Left lung (tissue), 4 donors: ENCODE measurements at regions not wholly inside any gene's neighbourhood (a gene's known extent, or its start where the extent isn't known, plus 50 kb on each side); places are given as distances from the start of the nearest gene placed in this dataset.

Source experiments
- ATAC-seq: fragments of 200-7000 bp; cut with Tn5 transposase; one replicate; pipeline ENCODE4 v1.9.1; 2020; ENCODE audit warnings: moderate library complexity
- DNase-seq, 4 donors: peaks; one replicate each; pipeline ENCODE4 v3.0.0-alpha.2; 2013 to 2020
- H3K27ac ChIP-seq, 2 donors: fragments of 200-600 bp; sonication (generic) in 1 of 2; one replicate each; pipeline versions ENCODE4 v1.5.0 to v1.8.0; 2020 to 2021
- H3K27me3 ChIP-seq, 2 donors: fragments of 200-600 bp; sonication (generic) in 1 of 2; one replicate each; pipeline versions ENCODE4 v1.5.0 to v1.8.0; 2020 to 2021
- H3K36me3 ChIP-seq, 2 donors: fragments of 200-600 bp; sonication (generic) in 1 of 2; one replicate each; pipeline versions ENCODE4 v1.5.0 to v1.8.0; 2020 to 2021
- H3K4me1 ChIP-seq, 2 donors: fragments of 200-600 bp; one replicate each; pipeline ENCODE4 v1.8.0; 2021
- H3K4me3 ChIP-seq, 2 donors: fragments of 200-600 bp; sonication (generic) in 1 of 2; one replicate each; pipeline versions ENCODE4 v1.5.0 to v1.8.0; 2020 to 2021; ENCODE audit warnings: mild to moderate bottlenecking in 1 of 2
- H3K9me3 ChIP-seq, 2 donors: fragments of 200-600 bp; sonication (generic) in 1 of 2; one replicate each; pipeline versions ENCODE4 v1.5.0 to v1.8.0; 2020 to 2021
- intact Hi-C, 2 donors: fragments of 100-400 bp; cut with DNase I; formaldehyde crosslinking; loops; one replicate each; pipeline versions ENCODE4 v1.11.2 to v1.14.2; 2022
- TF ChIP-seq, protein P1 (sequence below), 2 donors: fragments of 200-600 bp; sonication (generic) in 1 of 2; IDR thresholded peaks; one replicate each; pipeline versions ENCODE4 v1.5.0 to v1.8.0; 2021; ENCODE audit warnings: antibody characterized with exemption in 2 of 2
- donor health status: DM: no; HTN: yes; CAD: no.
- donor health status: DM: no; HTN: no; CAD: no.

DNA sequence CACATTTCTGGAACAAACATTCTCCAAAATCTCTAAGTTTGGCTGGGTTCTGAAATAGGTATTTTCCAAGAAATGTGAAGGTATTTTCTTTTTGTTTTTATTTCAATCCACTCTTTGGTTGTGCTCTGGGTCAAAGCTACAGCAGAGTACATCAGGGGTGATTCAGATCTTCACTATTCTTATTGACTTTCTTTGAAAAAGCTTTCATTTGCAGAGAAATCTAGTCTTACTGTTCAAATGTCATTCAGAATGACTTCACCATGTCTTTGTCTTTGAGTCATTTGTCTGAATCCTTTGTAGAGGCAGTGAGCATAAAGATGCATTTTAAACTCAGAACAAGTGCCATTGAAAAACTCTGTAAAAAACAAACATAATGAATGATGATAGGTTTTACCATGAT, 547.2 kb upstream of the ADGRL3 start:
- intact Hi-C loops: no loop called here
- ATAC-seq (no peak), DNase-seq (no peak)
- Histone ChIP-seq H3K4me3 (no peak overlapping the region), H3K4me1 (no peaks in the 10 kb centered on the region), H3K36me3 (no peaks in the 10 kb centered on the region), H3K27ac (no peak overlapping the region), H3K9me3 (no peaks in the 10 kb centered on the region), H3K27me3 (no peaks in the 10 kb centered on the region)
- TF ChIP-seq, protein P1, sequence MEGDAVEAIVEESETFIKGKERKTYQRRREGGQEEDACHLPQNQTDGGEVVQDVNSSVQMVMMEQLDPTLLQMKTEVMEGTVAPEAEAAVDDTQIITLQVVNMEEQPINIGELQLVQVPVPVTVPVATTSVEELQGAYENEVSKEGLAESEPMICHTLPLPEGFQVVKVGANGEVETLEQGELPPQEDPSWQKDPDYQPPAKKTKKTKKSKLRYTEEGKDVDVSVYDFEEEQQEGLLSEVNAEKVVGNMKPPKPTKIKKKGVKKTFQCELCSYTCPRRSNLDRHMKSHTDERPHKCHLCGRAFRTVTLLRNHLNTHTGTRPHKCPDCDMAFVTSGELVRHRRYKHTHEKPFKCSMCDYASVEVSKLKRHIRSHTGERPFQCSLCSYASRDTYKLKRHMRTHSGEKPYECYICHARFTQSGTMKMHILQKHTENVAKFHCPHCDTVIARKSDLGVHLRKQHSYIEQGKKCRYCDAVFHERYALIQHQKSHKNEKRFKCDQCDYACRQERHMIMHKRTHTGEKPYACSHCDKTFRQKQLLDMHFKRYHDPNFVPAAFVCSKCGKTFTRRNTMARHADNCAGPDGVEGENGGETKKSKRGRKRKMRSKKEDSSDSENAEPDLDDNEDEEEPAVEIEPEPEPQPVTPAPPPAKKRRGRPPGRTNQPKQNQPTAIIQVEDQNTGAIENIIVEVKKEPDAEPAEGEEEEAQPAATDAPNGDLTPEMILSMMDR (IDR thresholded peaks at IDR 0.05): no peak

- TF ChIP-seq, protein P1 (IDR thresholded peaks at IDR 0.05): no peak
- no peak overlapping the region for H3K27ac ChIP-seq
- no peak for ATAC-seq
- no peaks in the 10 kb centered on the region for H3K4me1 ChIP-seq
- no peak overlapping the region for H3K4me3 ChIP-seq
- intact Hi-C loops: no loop called here
- no peaks in the 10 kb centered on the region for H3K27me3 ChIP-seq
- no peaks in the 10 kb centered on the region for H3K9me3 ChIP-seq
- no peak for DNase-seq
- no peaks in the 10 kb centered on the region for H3K36me3 ChIP-seq
These were observed 544.8 kb upstream of the ADGRL3 start for GRCh38 chr4:60655356-60655755.

- DNase-seq: no peak
- H3K36me3 ChIP-seq: no peaks in the 10 kb centered on the region
- TF ChIP-seq, protein P1 (IDR thresholded peaks at IDR 0.05): no peak
- H3K9me3 ChIP-seq: no peaks in the 10 kb centered on the region
- no peaks in the 10 kb centered on the region for H3K27me3 ChIP-seq
- no peaks in the 10 kb centered on the region for H3K4me1 ChIP-seq
- H3K4me3 ChIP-seq: no peak overlapping the region
- ATAC-seq: no peak
- intact Hi-C loops: no loop called here
- H3K27ac ChIP-seq: no peak overlapping the region
These were observed 544.0 kb upstream of the ADGRL3 start for GRCh38 chr4:60656171-60656570.

DNA sequence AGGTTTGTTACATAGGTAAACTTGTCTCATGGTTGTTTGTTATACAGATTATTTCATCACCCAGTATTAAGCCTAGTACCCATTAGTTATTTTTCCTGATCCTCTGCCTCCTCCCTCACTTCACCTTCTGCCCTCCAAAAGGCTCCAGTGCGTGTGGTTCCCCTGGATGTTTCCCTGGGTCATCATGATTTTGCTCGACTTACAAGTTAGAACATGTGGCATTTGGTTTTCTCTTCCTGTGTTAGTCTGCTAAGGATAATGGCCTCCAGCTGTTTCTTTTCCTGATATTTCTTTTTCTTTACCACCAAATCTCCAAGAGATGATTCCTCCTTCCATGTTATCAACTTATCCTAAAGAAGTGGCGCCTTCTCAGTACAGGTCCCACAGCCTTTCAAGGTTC, 543.1 kb upstream of the ADGRL3 start:
- Histone ChIP-seq H3K27me3 (no peaks in the 10 kb centered on the region), H3K4me1 (no peaks in the 10 kb centered on the region), H3K36me3 (no peaks in the 10 kb centered on the region), H3K27ac (no peak overlapping the region), H3K9me3 (no peaks in the 10 kb centered on the region), H3K4me3 (no peak overlapping the region)
- DNase-seq (no peak), ATAC-seq (no peak)
- intact Hi-C loops: no loop called here
- TF ChIP-seq, protein P1 (IDR thresholded peaks at IDR 0.05): no peak

DNA sequence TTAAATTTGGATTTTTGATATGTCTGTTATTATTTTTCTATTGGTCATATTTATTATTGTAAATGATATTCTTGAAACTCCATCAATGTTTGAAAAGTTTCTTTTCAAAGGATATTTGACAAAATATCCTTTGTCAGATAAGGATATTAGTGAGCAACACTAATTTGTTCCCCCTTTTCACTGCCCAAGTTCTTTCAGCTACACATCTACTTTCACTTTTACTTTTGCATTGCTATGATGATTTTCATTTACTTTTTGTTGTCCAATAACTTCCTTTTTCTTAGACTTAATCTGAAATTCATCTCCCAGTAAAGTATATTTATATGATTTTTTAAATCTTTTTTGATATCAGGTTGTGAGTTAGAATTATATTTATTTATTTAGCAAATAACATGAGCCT, 542.3 kb upstream of the ADGRL3 start:
- Histone ChIP-seq H3K27ac (no peak overlapping the region), H3K27me3 (no peaks in the 10 kb centered on the region), H3K4me3 (no peak overlapping the region), H3K36me3 (no peaks in the 10 kb centered on the region), H3K4me1 (no peaks in the 10 kb centered on the region), H3K9me3 (no peaks in the 10 kb centered on the region)
- ATAC-seq: no peak
- TF ChIP-seq, protein P1 (IDR thresholded peaks at IDR 0.05): no peak
- DNase-seq: no peak
- intact Hi-C loops: no loop called here
